Neural cell (in vitro differentiated cells): ENCODE measurements at regions not wholly inside any gene's neighbourhood (a gene's known extent, or its start where the extent isn't known, plus 50 kb on each side); places are given as distances from the start of the nearest gene placed in this dataset.
"Not testable (repeated sequence)": the region's sequence is repeated elsewhere in the genome, so short reads cannot be mapped to it uniquely, and the experiment has no call there.

Experiments
- EZH2 ChIP-seq: fragments of 200-600, 300-800 bp; shearing (Covaris generic), sonication (generic); IDR thresholded peaks from 2 replicates; pipeline ENCODE4 v1.6.1; 2014; ENCODE audit warnings: antibody characterized with exemption, low read length, borderline replicate concordance, mild to moderate bottlenecking; ENCODE audit not compliant: insufficient read depth, poor library complexity, severe bottlenecking
- POLR2AphosphoS5 ChIP-seq: IDR thresholded peaks from 2 replicates; pipeline ENCODE4 v1.6.1; 2012
- RAD21 ChIP-seq: fragments of 450-650 bp; conservative IDR thresholded peaks from 2 replicates; pipeline ENCODE4 v1.6.1; 2014; ENCODE audit warnings: antibody characterized with exemption, mild to moderate bottlenecking, moderate library complexity
- TF ChIP-seq, protein P1 (sequence below): fragments of 450-650 bp; IDR thresholded peaks from 2 replicates; pipeline ENCODE4 v1.5.1; 2014; ENCODE audit warnings: antibody characterized with exemption, mild to moderate bottlenecking, moderate library complexity; ENCODE audit not compliant: poor library complexity, severe bottlenecking
- TF ChIP-seq, protein P2 (sequence below): IDR thresholded peaks from 2 replicates; pipeline ENCODE4 v1.6.1; 2012; ENCODE audit warnings: borderline replicate concordance

DNA sequence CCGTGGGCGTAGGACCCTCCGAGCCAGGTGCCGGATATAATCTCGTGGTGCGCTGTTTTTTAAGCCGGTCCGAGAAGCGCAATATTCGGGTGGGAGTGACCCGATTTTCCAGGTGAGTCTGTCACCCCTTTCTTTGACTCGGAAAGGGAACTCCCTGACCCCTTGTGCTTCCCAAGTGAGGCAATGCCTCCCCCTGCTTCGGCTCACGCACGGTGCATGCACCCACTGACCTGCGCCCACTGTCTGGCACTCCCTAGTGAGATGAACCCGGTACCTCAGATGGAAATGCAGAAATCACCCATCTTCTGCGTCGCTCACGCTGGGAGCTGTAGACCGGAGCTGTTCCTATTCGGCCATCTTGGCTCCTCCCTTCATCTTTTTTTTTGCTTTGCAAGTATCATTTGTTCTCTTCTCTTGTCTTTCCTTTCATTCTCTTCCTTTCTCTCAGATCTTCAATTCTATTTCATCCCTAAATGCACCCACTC is 50.2 kb upstream of the CSNK1A1L start:
- not testable (repeated sequence) for TF ChIP-seq POLR2AphosphoS5, RAD21, EZH2
- TF ChIP-seq, protein P1, sequence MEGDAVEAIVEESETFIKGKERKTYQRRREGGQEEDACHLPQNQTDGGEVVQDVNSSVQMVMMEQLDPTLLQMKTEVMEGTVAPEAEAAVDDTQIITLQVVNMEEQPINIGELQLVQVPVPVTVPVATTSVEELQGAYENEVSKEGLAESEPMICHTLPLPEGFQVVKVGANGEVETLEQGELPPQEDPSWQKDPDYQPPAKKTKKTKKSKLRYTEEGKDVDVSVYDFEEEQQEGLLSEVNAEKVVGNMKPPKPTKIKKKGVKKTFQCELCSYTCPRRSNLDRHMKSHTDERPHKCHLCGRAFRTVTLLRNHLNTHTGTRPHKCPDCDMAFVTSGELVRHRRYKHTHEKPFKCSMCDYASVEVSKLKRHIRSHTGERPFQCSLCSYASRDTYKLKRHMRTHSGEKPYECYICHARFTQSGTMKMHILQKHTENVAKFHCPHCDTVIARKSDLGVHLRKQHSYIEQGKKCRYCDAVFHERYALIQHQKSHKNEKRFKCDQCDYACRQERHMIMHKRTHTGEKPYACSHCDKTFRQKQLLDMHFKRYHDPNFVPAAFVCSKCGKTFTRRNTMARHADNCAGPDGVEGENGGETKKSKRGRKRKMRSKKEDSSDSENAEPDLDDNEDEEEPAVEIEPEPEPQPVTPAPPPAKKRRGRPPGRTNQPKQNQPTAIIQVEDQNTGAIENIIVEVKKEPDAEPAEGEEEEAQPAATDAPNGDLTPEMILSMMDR, result not testable (repeated sequence)
- TF ChIP-seq, protein P2, sequence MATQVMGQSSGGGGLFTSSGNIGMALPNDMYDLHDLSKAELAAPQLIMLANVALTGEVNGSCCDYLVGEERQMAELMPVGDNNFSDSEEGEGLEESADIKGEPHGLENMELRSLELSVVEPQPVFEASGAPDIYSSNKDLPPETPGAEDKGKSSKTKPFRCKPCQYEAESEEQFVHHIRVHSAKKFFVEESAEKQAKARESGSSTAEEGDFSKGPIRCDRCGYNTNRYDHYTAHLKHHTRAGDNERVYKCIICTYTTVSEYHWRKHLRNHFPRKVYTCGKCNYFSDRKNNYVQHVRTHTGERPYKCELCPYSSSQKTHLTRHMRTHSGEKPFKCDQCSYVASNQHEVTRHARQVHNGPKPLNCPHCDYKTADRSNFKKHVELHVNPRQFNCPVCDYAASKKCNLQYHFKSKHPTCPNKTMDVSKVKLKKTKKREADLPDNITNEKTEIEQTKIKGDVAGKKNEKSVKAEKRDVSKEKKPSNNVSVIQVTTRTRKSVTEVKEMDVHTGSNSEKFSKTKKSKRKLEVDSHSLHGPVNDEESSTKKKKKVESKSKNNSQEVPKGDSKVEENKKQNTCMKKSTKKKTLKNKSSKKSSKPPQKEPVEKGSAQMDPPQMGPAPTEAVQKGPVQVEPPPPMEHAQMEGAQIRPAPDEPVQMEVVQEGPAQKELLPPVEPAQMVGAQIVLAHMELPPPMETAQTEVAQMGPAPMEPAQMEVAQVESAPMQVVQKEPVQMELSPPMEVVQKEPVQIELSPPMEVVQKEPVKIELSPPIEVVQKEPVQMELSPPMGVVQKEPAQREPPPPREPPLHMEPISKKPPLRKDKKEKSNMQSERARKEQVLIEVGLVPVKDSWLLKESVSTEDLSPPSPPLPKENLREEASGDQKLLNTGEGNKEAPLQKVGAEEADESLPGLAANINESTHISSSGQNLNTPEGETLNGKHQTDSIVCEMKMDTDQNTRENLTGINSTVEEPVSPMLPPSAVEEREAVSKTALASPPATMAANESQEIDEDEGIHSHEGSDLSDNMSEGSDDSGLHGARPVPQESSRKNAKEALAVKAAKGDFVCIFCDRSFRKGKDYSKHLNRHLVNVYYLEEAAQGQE, result not testable (repeated sequence)
